ENCODE measurements at regions not wholly inside any gene's neighbourhood (a gene's known extent, or its start where the extent isn't known, plus 50 kb on each side); places are given as distances from the start of the nearest gene placed in this dataset.
"Not testable (repeated sequence)": the region's sequence is repeated elsewhere in the genome, so short reads cannot be mapped to it uniquely, and the experiment has no call there.

DNA sequence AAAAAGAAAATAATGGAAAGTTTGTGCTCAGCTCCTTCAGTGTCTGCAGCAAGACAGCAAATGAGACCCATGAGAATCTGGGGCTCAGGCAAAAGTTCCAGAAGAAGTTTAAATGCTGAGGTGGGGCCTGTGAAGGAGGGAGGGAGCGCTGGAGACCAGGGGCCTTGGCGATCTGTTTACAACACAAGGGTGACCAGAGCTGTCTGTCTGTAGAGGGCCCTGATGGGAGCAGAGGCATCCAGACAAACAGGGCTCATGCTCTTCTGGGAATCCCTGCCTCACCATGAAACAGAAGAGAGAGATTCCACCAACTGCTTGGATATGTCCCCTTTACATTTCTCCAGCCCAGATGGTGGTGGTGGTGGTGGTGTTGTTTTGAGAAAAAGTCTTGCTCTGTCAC is 60.1 kb upstream of the GPCPD1 start:
- FAIRE-seq = no peak
- TF ChIP-seq POLR2A (IDR thresholded peaks at IDR 0.05; ENCODE audit: low read depth, low read length) = no peak
- no peak for DNase-seq (ENCODE audit: insufficient read length, low spot score)

DNA sequence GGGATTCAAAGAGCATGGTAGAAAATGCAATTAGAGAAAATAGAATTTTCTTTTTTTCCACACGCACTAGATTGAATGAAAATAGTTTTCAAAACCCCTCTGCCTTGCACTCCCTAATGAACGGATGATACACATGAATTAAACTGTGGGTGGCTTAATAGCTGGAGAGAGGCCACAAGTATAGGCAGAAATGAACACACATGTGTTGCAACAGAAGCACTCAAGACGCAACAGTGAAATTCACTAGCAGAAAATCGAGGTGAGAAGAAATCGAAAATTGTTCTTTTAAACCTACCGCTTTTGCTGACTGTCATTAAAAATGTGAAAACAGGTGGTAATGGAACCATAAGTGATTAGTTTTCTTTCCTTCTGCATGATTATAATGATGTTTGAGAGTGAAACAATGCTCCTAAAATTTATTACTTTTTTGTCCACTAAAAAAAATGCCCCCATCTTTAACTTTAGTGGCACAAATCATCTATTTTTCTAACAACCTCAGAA is 59.3 kb upstream of the GPCPD1 start:
- no peak for DNase-seq (ENCODE audit: insufficient read length, low spot score)
- TF ChIP-seq POLR2A (IDR thresholded peaks at IDR 0.05; ENCODE audit: low read depth, low read length) = no peak
- FAIRE-seq = no peak

DNA sequence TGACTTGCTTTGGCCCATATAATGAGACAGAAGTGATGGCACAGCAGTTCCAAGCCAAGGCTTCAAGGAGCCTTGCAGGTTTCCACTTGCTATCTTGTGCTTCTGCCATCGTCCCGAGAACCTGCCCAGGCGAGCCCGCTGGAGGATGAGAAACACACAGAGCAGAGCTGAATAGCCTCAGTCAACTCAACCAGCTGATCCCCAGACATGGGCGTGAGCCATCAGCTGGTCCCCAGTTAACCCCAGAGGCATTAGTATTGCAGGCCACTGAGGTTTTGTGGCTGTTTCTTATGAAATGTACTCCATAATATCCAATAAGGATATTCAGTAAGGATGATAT is 57.7 kb upstream of the GPCPD1 start:
- no peak for TF ChIP-seq POLR2A (IDR thresholded peaks at IDR 0.05; ENCODE audit: low read depth, low read length)
- DNase-seq (ENCODE audit: insufficient read length, low spot score) (no peak), FAIRE-seq (no peak)

DNA sequence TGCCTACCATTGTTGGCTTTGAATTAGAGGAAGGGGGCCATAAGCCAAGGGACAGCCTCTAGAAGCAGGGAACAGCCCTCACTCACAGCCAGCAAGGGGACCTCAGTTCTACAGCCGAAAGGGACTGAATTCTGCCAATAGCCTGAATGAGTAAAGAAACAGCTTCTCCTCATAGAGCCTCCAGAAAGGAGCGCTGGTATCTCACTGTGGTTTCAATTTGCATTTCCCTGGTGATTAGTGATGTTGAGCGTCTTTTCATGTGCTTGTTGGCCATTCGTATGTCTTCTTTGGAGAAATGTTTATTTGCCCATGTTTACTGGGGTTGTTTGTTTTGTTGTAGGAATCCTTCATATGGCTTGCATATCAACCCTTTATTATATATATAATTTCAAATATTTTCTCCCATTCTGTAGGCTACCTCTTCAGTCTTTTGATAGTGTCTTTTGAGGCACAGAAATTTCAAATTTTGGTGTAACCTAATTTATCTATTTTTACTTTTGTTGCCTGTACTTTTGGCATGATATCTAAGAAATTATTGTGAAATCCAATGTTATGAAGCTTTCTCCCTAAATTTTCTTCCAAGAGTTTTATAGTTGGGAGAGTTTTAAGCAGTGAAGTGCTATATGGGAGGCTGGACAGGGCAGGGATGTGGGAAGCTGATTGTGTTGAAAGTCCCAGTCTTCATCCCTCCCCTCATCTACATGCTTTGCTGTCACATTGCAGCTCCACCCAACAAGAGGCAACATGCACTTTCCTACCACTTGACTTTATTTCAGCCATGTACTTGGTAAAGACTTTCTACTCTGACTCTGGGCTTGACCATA is 57.1 kb upstream of the GPCPD1 start:
- no peak for FAIRE-seq
- no peak for TF ChIP-seq POLR2A (IDR thresholded peaks at IDR 0.05; ENCODE audit: low read depth, low read length)

DNA sequence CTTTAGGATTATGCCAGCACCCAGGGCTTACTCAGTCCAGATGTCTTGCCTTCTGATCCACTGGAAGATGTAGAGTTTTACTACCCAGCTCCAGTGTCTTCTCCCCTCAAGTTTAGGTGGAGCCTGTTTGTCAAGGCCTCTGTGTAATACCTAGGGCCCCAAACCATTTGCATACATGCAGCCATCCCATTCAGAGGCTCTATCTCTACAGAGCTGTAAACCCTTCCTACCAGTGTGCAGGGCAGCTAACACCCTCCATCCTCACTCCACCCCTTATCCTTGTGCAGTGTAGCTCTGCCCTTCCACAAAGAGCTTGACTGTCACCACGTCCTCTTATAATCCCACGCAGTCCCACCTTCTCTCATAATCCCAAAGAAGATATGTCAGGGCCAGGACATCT is 54.6 kb upstream of the GPCPD1 start:
- DNase-seq (ENCODE audit: insufficient read length, low spot score) (no peak), FAIRE-seq (no peak)
- TF ChIP-seq POLR2A (IDR thresholded peaks at IDR 0.05; ENCODE audit: low read depth, low read length) = no peak

More for the DNA sequence above, 57.1 kb upstream of the GPCPD1 start:
- no peak for DNase-seq (ENCODE audit: insufficient read length, low spot score)

DNA sequence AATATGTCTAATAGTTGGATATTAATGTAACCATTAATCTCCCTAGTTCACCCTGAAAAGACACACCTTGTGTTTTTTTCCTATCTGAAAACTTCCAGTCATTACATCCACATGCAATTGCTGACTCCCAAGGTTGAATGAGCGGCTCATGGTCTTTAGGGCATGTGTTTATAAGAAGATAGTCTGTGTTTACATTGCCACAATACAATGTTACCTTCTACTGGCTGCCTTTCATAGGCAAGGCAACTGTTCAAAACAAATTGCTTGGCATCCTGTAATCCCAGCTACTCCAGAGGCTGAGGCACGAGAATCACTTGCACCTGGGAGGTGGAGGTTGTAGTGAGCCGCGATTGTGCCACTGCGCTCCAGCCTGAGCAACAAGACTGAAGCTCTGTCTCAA is 52.6 kb upstream of the GPCPD1 start:
- no peak for FAIRE-seq
- TF ChIP-seq POLR2A (IDR thresholded peaks at IDR 0.05; ENCODE audit: low read depth, low read length) = no peak
- no peak for DNase-seq (ENCODE audit: insufficient read length, low spot score)

DNA sequence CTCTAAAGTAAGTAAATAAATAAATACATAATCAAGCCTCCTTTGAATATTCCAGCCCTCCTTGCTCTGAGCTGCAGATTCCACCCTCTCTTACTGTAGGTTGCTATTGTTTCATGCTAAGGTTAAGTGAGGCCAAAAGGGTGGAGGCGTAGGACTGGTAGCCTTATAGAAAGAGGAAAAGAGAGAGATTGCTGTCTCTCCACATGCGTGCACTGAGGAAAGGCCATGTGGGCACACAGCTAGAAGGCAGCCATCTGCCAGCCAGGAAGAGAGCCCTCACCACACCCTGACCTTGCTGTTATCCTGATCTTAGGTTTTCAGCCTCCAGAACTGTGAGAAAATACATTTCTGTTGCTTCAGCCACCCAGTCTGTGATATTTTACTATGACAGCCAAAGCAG is 52.0 kb upstream of the GPCPD1 start:
- no peak for DNase-seq (ENCODE audit: insufficient read length, low spot score)
- no peak for FAIRE-seq
- TF ChIP-seq POLR2A (IDR thresholded peaks at IDR 0.05; ENCODE audit: low read depth, low read length) = no peak

DNA sequence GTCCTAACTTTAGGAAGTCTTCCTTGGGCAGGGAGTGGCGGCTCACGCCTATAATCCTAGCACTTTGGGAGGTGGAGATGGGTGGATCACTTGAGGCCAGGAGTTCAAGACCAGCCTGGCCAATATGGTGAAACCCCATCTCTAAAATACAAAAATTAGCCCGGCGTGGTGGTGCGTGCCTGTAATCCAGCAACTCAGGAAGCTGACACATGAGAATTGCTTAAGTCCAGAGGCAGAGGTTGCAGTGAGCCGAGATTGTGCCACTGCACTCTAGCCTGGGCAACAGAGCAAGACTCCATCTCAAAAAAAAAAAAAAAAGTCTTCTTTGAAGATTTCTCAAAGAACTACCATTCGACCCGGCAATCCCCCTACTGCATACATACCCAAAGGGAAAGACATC is 50.0 kb upstream of the GPCPD1 start:
- not testable (repeated sequence) for DNase-seq (ENCODE audit: insufficient read length, low spot score); FAIRE-seq

Data from H54 (cell line).